HCT116 (cell line): ENCODE measurements at regions not wholly inside any gene's neighbourhood (a gene's known extent, or its start where the extent isn't known, plus 50 kb on each side); places are given as distances from the start of the nearest gene placed in this dataset.

Experiments
- ATAC-seq: fragments of 200-7000 bp; cut with Tn5 transposase; 2 replicates; pipeline ENCODE4 v1.9.1; 2020; ENCODE audit warnings: mild to moderate bottlenecking, moderate library complexity
- BruUV-seq: library from RNA; stranded (reverse); fragments of 400-500 nt; replicated peaks from 2 replicates; lab custom pipeline; 2021; lab: Mats Ljungman, UMichigan
- CTCF ChIA-PET: fragments of 300-600 bp; sonication (Branson Sonifier 250); formaldehyde crosslinking; loops from one replicate; lab custom pipeline; 2021; ENCODE audit warnings: antibody characterized with exemption; lab: Charles Lee
- POLR2A ChIA-PET: fragments of 300-600, 350-600 bp; sonication (Branson Sonifier 250); formaldehyde crosslinking; loops from one replicate; lab custom pipeline; 2021; ENCODE audit warnings: antibody characterized with exemption; lab: Charles Lee
- RAD21 ChIA-PET, 2 experiments: fragments of 300-600 bp; sonication (Branson Sonifier 250); formaldehyde crosslinking; loops; one replicate each; lab custom pipeline; 2023; ENCODE audit warnings: low total read pairs in 2 of 2; ENCODE audit not compliant: uncharacterized antibody in 2 of 2, unreplicated experiment in 2 of 2, low non-redundant PET in 1 of 2; lab: Charles Lee
- DNase-seq: peaks from one replicate; pipeline ENCODE4 v3.0.0-alpha.2; 2010; ENCODE audit warnings: low read depth, low spot score
- H2AFZ ChIP-seq: fragments of 200-600 bp; shearing (Covaris generic), sonication (generic); 2 replicates; pipeline ENCODE4 v1.6.1; 2017; ENCODE audit warnings: low read depth, mixed run types, mixed read lengths, antibody characterized with exemption, low read length; ENCODE audit not compliant: poor library complexity, severe bottlenecking
- H3K27ac ChIP-seq: 2 replicates; pipeline ENCODE4 v1.5.1; 2012; ENCODE audit warnings: low read depth, low read length
- H3K27me3 ChIP-seq: fragments of 200-600 bp; sonication (generic); 2 replicates; pipeline ENCODE4 v1.6.1; 2016; ENCODE audit warnings: mixed run types, low read length, mixed read lengths; ENCODE audit not compliant: insufficient read depth
- H3K36me3 ChIP-seq, 2 experiments: fragments of 200-500 bp in 1 of 2; fragments of 200-600 bp in 1 of 2; sonication (Bioruptor generic) in 1 of 2; sonication (generic) in 1 of 2; 2 replicates each; pipeline versions ENCODE4 v1.5.1 to v1.6.1; 2014 to 2016; ENCODE audit warnings: low read length in 2 of 2, inconsistent platforms in 1 of 2, mixed read lengths in 1 of 2, mixed run types in 1 of 2; ENCODE audit not compliant: insufficient read depth in 2 of 2, control insufficient read depth in 1 of 2
- H3K4me1 ChIP-seq, 2 experiments: fragments of 200-600 bp in 1 of 2; sonication (generic) in 1 of 2; 2 replicates each; pipeline versions ENCODE4 v1.5.1 to v1.6.1; 2012 to 2017; ENCODE audit warnings: low read length in 2 of 2, inconsistent platforms in 1 of 2, mild to moderate bottlenecking in 1 of 2, mixed read lengths in 1 of 2, mixed run types in 1 of 2, moderate library complexity in 1 of 2; ENCODE audit not compliant: insufficient read depth in 2 of 2, control insufficient read depth in 1 of 2
- H3K4me2 ChIP-seq: fragments of 200-600 bp; sonication (generic); 2 replicates; pipeline ENCODE4 v1.6.1; 2017; ENCODE audit warnings: mixed run types, low read length, mixed read lengths
- H3K4me3 ChIP-seq, 2 experiments: fragments of 200-600 bp in 1 of 2; sonication (generic) in 1 of 2; replicated peaks in 1 of 2; 2 replicates each; pipeline ENCODE4 v1.5.1; 2011 to 2016; ENCODE audit warnings: low read length in 2 of 2, control low read depth in 1 of 2, low read depth in 1 of 2, mild to moderate bottlenecking in 1 of 2, mixed read lengths in 1 of 2, mixed run types in 1 of 2
- H3K79me2 ChIP-seq: fragments of 200-600 bp; sonication (generic); 2 replicates; pipeline ENCODE4 v1.6.1; 2017; ENCODE audit warnings: mild to moderate bottlenecking, mixed run types, low read length, moderate library complexity, mixed read lengths; ENCODE audit not compliant: insufficient read depth
- H3K9ac ChIP-seq: fragments of 200-600 bp; sonication (generic); 2 replicates; pipeline ENCODE4 v1.6.1; 2016; ENCODE audit warnings: low read length, mixed read lengths
- H3K9me2 ChIP-seq: fragments of 200-600 bp; sonication (generic), shearing (Covaris generic); 2 replicates; pipeline ENCODE4 v1.6.1; 2017; ENCODE audit warnings: mixed run types, mild to moderate bottlenecking, moderate library complexity; ENCODE audit not compliant: insufficient read depth
- H3K9me3 ChIP-seq, 2 experiments: fragments of 200-500 bp in 1 of 2; fragments of 200-600 bp in 1 of 2; sonication (Bioruptor generic) in 1 of 2; sonication (generic) in 1 of 2; 2 replicates each; pipeline ENCODE4 v1.6.1; 2014 to 2017; ENCODE audit warnings: low read length in 2 of 2, mixed read lengths in 2 of 2, inconsistent platforms in 1 of 2, low read depth in 1 of 2, mild to moderate bottlenecking in 1 of 2, mixed run types in 1 of 2, moderate library complexity in 1 of 2; ENCODE audit not compliant: control insufficient read depth in 1 of 2, insufficient read depth in 1 of 2
- H4K20me1 ChIP-seq: fragments of 200-600 bp; sonication (generic), shearing (Covaris generic); 2 replicates; pipeline ENCODE4 v1.6.1; 2017; ENCODE audit warnings: mixed run types, mild to moderate bottlenecking, moderate library complexity; ENCODE audit not compliant: insufficient read depth
- CEBPB ChIP-seq: IDR thresholded peaks from 2 replicates; pipeline ENCODE4 v1.6.1; 2012; ENCODE audit warnings: low read depth
- CTCF ChIP-seq, 3 experiments: fragments of 200-600 bp in 1 of 3; sonication (generic) in 1 of 3; IDR thresholded peaks in 2 of 3; conservative IDR thresholded peaks in 1 of 3; 2 replicates each; pipeline ENCODE4 v1.5.1; 2012 to 2017; ENCODE audit warnings: low read depth in 2 of 3, low read length in 2 of 3, antibody characterized with exemption in 1 of 3, borderline replicate concordance in 1 of 3, control low read depth in 1 of 3, mild to moderate bottlenecking in 1 of 3, mixed read lengths in 1 of 3, mixed run types in 1 of 3, moderate library complexity in 1 of 3; ENCODE audit not compliant: insufficient read depth in 1 of 3
- EGR1 ChIP-seq: IDR thresholded peaks from 2 replicates; pipeline ENCODE4 v1.6.1; 2012; ENCODE audit warnings: low read depth
- EZH2 ChIP-seq: fragments of 200-600 bp; sonication (generic); IDR thresholded peaks from 2 replicates; pipeline ENCODE4 v1.6.1; 2017; ENCODE audit warnings: antibody characterized with exemption, mixed run types
- MAX ChIP-seq: IDR thresholded peaks from 2 replicates; pipeline ENCODE4 v1.6.1; 2012
- POLR2A ChIP-seq: IDR thresholded peaks from 2 replicates; pipeline ENCODE4 v1.7.0; 2011; ENCODE audit warnings: borderline replicate concordance; ENCODE audit not compliant: insufficient read depth, insufficient read length; ENCODE audit errors: extremely low read depth
- POLR2AphosphoS5 ChIP-seq: IDR thresholded peaks from 2 replicates; pipeline ENCODE4 v1.6.1; 2011; ENCODE audit warnings: mild to moderate bottlenecking, low read depth, low read length, moderate library complexity
- RAD21 ChIP-seq: IDR thresholded peaks from 2 replicates; pipeline ENCODE4 v1.6.1; 2012; ENCODE audit warnings: low read depth, mild to moderate bottlenecking
- SIN3A ChIP-seq: IDR thresholded peaks from 2 replicates; pipeline ENCODE4 v1.6.1; 2012; ENCODE audit warnings: low read depth
- SP1 ChIP-seq: IDR thresholded peaks from 2 replicates; pipeline ENCODE4 v1.6.1; 2012; ENCODE audit warnings: low read depth
- SRF ChIP-seq: IDR thresholded peaks from 2 replicates; pipeline ENCODE4 v1.6.1; 2012; ENCODE audit warnings: low read depth
- ZBTB33 ChIP-seq: IDR thresholded peaks from 2 replicates; pipeline ENCODE4 v1.6.1; 2011; ENCODE audit warnings: mild to moderate bottlenecking, low read length, moderate library complexity; ENCODE audit not compliant: insufficient replicate concordance; ENCODE audit errors: extremely low read depth
- intact Hi-C: fragments of 100-400 bp; cut with micrococcal nuclease; formaldehyde crosslinking; loops from 2 replicates; pipeline ENCODE4 v1.10.0; 2022

- no peak for TF ChIP-seq POLR2A
- TF ChIP-seq CEBPB = no peak
- no peak for TF ChIP-seq RAD21
- no peak for TF ChIP-seq EZH2
- no peak for TF ChIP-seq EGR1
These were observed 113.3 kb upstream of the FSCB start (continued) for GRCh38 chr14:44620121-44621019.

GRCh38 chr14:44616204-44616603 is 109.1 kb upstream of the FSCB start:
- DNase-seq = no peak
- intact Hi-C loops = no loop called here
- CTCF ChIA-PET = no interaction called here

GRCh38 chr14:44613061-44613712 is 106.1 kb upstream of the FSCB start:
- Histone ChIP-seq H3K9ac (no peak overlapping the region), H3K9me2 (no peaks in the 10 kb centered on the region), H3K27me3 (no peaks in the 10 kb centered on the region), H2AFZ (no peak overlapping the region), H3K9me3 (no peaks in the 10 kb centered on the region), H4K20me1 (no peaks in the 10 kb centered on the region), H3K4me2 (no peak overlapping the region), H3K79me2 (no peaks in the 10 kb centered on the region), H3K4me1 (no peaks in the 10 kb centered on the region), H3K27ac (no peak overlapping the region), H3K4me3 (no peak overlapping the region), H3K36me3 (no peaks in the 10 kb centered on the region)
- ChIA-PET CTCF (no interaction called here), POLR2A (no interaction called here), RAD21 (no interaction called here)
- DNase-seq (no peak), ATAC-seq (no peak)
- no TSS peak for BruUV-seq
- intact Hi-C loops = no loop called here
- TF ChIP-seq SRF (no peak), ZBTB33 (no peak), CTCF (IDR thresholded peaks at IDR 0.05 in 2 of 3, conservative IDR thresholded peaks at IDR 0.05 in 1 of 3; ENCODE audit: borderline replicate concordance in 1 of 3, insufficient read depth in 1 of 3, low read depth in 2 of 3, low read length in 2 of 3) (no peak), MAX (no peak), EZH2 (no peak), SIN3A (no peak), POLR2A (no peak), POLR2AphosphoS5 (no peak), SP1 (no peak), RAD21 (no peak)

More at GRCh38 chr14:44616204-44616603, 109.1 kb upstream of the FSCB start:
- no peaks in the 10 kb centered on the region for H3K27me3 ChIP-seq
- no peak overlapping the region for H3K4me3 ChIP-seq
- no peaks in the 10 kb centered on the region for H3K9me2 ChIP-seq
- no peaks in the 10 kb centered on the region for H3K79me2 ChIP-seq
- no peaks in the 10 kb centered on the region for H3K9me3 ChIP-seq
- BruUV-seq = no TSS peak
- ChIA-PET POLR2A (no interaction called here), RAD21 (no interaction called here)
- H3K36me3 ChIP-seq = no peaks in the 10 kb centered on the region
- H2AFZ ChIP-seq = no peak overlapping the region
- no peaks in the 10 kb centered on the region for H4K20me1 ChIP-seq
- H3K9ac ChIP-seq = no peak overlapping the region
- ATAC-seq = no peak
- no peak overlapping the region for H3K27ac ChIP-seq
- TF ChIP-seq SIN3A (no peak), EGR1 (no peak), EZH2 (no peak)
- H3K4me2 ChIP-seq = no peak overlapping the region
- H3K4me1 ChIP-seq = no peaks in the 10 kb centered on the region
